ENCODE measurements at regions not wholly inside any gene's neighbourhood (a gene's known extent, or its start where the extent isn't known, plus 50 kb on each side); places are given as distances from the start of the nearest gene placed in this dataset.

DNA sequence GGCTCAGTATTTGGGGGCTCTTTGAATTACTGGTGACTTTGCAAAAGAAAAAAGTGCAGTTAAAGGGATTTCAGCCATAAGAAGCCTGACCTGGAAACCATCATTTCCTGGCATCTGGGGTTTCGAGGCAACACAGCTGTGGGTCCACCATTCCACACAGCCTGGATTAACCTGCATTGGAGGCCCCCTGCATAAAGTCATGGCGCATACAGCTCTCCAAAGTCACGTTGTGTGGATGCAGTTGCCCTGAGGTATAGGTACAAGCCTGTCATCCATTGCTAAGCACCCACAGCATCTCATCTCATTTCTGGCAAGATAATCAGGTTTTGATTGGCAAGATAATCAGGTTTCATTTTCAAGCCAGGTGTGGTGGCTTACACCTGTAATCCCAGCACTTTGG lies 54.5 kb upstream of the TAGAP start:
- no peak for DNase-seq

DNA sequence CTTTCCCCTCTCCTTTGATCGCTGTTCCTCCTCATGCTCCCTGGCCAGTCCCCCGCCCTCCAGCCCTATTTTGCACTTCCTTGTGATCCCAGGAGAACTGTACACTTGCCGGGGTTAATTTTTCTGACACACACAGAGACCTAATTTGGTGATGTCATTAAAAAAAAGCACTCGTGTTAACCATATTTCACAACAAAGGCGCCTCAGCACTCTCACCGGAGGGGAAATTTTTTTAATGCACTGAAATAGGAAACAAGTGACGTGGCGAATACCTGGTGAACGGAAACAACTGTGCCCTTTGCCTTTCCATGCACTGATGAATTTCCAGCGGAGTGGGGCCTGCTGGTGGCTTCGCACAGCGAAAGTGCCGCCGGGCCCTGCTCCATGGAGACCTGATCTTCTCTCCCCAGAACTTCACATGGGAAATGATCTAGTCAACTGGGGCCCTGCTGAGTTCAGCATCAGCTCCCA lies 53.9 kb upstream of the TAGAP start:
- DNase-seq: no peak

DNA sequence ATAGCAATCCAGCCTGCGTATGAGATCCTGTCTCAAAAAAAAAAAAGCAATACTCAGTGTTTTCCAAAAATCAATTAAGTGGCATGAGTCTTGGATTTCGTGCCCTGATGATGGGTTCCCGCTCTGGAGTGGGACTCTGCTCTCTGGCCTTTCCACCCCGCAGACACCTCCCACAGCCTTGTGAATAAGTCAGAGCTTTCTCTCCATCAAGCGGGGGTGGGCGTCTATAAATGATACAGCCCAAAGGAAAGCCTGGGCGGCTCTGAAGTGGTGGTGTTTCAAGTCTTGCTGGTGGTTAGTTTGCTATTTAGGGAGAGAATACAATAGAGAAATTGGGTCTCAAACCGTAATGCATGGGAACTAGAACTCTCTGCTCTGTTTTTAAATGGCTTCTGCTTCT lies 52.5 kb upstream of the TAGAP start:
- no peak for DNase-seq

DNA sequence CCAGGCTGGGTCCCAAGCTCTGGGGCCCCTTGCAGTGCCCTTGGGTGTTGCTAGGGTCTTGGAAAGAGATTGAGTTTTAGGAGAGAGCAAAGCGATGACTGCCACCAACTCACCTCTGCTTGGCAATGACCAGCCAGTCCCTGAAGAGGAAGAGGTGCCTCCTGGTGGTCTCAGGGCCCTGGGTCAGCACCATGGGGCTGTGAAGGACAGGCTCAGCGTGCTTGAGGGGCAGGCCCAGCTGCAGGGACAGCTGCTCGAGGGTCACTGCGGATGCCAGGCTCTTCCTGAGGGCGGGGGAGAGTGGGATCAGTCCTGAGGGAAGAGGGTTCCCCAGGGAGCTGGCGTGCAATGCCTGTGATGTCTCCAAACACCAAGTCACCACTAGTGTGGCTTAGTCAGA lies 50.8 kb upstream of the TAGAP start:
- no peak for DNase-seq

DNA sequence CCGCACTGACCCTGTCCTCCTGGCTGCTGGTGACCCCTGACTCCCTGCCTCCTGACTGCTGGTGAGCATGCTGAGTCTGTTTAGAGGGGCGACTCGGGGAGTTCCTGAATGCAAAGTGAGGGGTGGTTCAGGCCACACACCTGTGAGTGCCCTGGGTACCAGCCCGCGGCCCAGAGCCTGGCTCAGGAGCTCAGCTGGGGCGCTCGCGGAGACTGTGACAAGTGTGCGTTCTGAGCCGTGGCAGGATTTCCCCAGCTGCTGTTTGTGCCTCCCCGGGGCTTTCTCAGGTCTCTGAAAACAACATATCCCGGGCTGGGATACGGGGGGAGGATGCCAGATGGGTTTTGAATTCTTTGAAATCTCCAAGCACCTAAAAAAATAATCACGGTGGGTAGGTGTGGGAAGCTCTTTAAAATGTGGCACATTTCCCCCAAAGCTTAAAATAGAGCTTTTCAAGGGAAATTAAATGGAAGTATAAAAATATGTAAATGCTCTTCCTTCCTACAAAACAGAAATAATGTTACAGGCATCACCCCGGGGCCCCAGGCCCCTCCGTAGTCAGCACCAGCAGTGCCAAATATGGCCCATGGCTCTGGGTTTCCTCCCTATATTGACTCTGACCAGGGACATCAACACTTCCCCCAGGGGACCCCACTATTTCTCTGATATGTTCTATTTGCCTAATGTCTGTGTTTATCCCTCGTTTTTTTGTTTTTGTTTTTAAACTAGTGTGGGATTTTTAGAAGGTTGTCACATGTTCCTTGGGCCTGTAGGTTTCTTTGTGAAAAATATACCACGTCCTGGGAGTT lies 49.9 kb upstream of the TAGAP start:
- no peak for DNase-seq
